Fibroblast of lung (primary cell): ENCODE measurements at regions not wholly inside any gene's neighbourhood (a gene's known extent, or its start where the extent isn't known, plus 50 kb on each side); places are given as distances from the start of the nearest gene placed in this dataset.

Experiments
- CTCF ChIP-seq, 2 donors: IDR thresholded peaks in 1 of 2; conservative IDR thresholded peaks in 1 of 2; 1 replicate in 1 of 2; 2 replicates in 1 of 2; pipeline ENCODE4 v1.5.1; 2011 to 2012; ENCODE audit warnings: low read length in 2 of 2, control low read depth in 1 of 2, inconsistent platforms in 1 of 2, low read depth in 1 of 2, mild to moderate bottlenecking in 1 of 2
- EZH2 ChIP-seq: IDR thresholded peaks from 2 replicates; pipeline ENCODE4 v1.5.1; 2012; ENCODE audit warnings: low read length, control low read depth, mild to moderate bottlenecking; ENCODE audit errors: missing control alignments

- TF ChIP-seq CTCF (conservative IDR thresholded peaks at IDR 0.05 in 1 of 2, IDR thresholded peaks at IDR 0.05 in 1 of 2; ENCODE audit: low read depth in 1 of 2, low read length in 2 of 2) (no peak), EZH2 (no peak)
These were observed 102.7 kb downstream of the ANKRD60 start for GRCh38 chr20:58125726-58126125.
